ENCODE measurements at regions not wholly inside any gene's neighbourhood (a gene's known extent, or its start where the extent isn't known, plus 50 kb on each side); places are given as distances from the start of the nearest gene placed in this dataset.
A peak's percentile ranks its signal among the peaks of the same experiment; 100 is the strongest.
"Not testable (repeated sequence)": the region's sequence is repeated elsewhere in the genome, so short reads cannot be mapped to it uniquely, and the experiment has no call there.

DNA sequence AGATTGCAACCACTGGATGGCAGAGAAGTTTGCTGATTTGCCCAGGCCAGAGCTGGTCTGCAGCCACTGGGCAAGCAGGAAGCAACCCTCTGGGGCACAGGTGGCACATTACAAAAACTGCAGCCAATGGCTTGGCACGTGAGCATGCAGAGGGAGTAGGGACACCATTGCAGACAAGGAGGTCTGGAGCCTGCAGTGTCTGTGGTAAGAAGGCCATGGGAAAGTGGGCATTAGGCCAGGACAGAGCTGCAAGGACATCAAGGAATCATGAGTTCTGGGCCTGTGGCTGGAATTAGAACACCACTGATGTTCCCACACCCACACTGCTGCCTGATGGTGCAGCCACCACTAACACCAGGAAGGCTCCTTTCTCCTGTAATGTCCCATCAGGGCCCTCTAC, 113.0 kb downstream of the TSEN15 start:
- peaks cover 0 to 83% (median 50%) of the 10 kb centered on the region in 10 experiments; a peak in 15 of 20 replicates for H3K4me1 ChIP-seq
- no peaks in the 10 kb centered on the region; a peak in 1 of 22 replicates for H3K36me3 ChIP-seq
- H3K9ac ChIP-seq = peak overlapping the region in 2 of 11 experiments; percentile 46 to 57; a peak in 1 of 22 replicates
- no peaks in the 10 kb centered on the region for H3K27me3 ChIP-seq
- H3K27ac ChIP-seq = peak overlapping the region in 5 of 11 experiments; percentile 23 to 94 (median 93); a peak in 6 of 22 replicates
- no peaks in the 10 kb centered on the region for H4K20me1 ChIP-seq
- no peak for TF ChIP-seq Cebpa-rat (IDR thresholded peaks at IDR 0.05)
- peak overlapping the region in 6 of 11 experiments; percentile 28 to 89 (median 70); a peak in 10 of 22 replicates for H3K4me2 ChIP-seq
- peaks cover 0 to 26% (median 1%) of the 10 kb centered on the region in 11 experiments; a peak in 12 of 22 replicates for H3K9me3 ChIP-seq (replicated peaks in 1 of 11)
- H3K4me3 ChIP-seq = no peak overlapping the region

GRCh38 chr1:184166485-184166884, 115.0 kb downstream of the TSEN15 start:
- Histone ChIP-seq H3K27ac (peak overlapping the region in 3 of 11 experiments; percentile 13 to 94 (median 25); a peak in 4 of 22 replicates), H3K9me3 (replicated peaks in 1 of 11) (peaks cover 0 to 13% (median 4%) of the 10 kb centered on the region in 11 experiments; a peak in 8 of 22 replicates), H3K4me2 (peak overlapping the region in 5 of 11 experiments; percentile 9 to 89 (median 89); a peak in 6 of 22 replicates), H3K4me3 (no peak overlapping the region), H3K36me3 (no peaks in the 10 kb centered on the region), H3K9ac (no peak overlapping the region), H3K27me3 (no peaks in the 10 kb centered on the region), H3K4me1 (peaks cover 0 to 64% (median 34%) of the 10 kb centered on the region in 10 experiments; a peak in 15 of 20 replicates), H4K20me1 (no peaks in the 10 kb centered on the region)
- no peak for TF ChIP-seq Cebpa-rat (IDR thresholded peaks at IDR 0.05)

- peaks cover 0 to 11% (median 4%) of the 10 kb centered on the region in 11 experiments; a peak in 8 of 22 replicates for H3K9me3 ChIP-seq (replicated peaks in 1 of 11)
- no peaks in the 10 kb centered on the region for H3K36me3 ChIP-seq
- H3K4me2 ChIP-seq = peak overlapping the region in 1 of 11 experiments; percentile 89; a peak in 2 of 22 replicates
- H3K27ac ChIP-seq = no peak overlapping the region
- no peak overlapping the region for H3K9ac ChIP-seq
- no peaks in the 10 kb centered on the region for H3K27me3 ChIP-seq
- H3K4me1 ChIP-seq = peaks cover 0 to 55% (median 32%) of the 10 kb centered on the region in 10 experiments; a peak in 15 of 20 replicates
- TF ChIP-seq Cebpa-rat (IDR thresholded peaks at IDR 0.05) = no peak
- no peak overlapping the region for H3K4me3 ChIP-seq
- H4K20me1 ChIP-seq = no peaks in the 10 kb centered on the region
Measured at GRCh38 chr1:184167352-184167751, 115.8 kb downstream of the TSEN15 start.

GRCh38 chr1:184170719-184171118, 119.2 kb downstream of the TSEN15 start:
- H3K27ac ChIP-seq = no peak overlapping the region
- no peaks in the 10 kb centered on the region for H4K20me1 ChIP-seq
- TF ChIP-seq Cebpa-rat (IDR thresholded peaks at IDR 0.05) = no peak
- peaks cover 0 to 11% (median 0%) of the 10 kb centered on the region in 11 experiments; a peak in 2 of 22 replicates for H3K9me3 ChIP-seq (replicated peaks in 1 of 11)
- H3K4me1 ChIP-seq = peaks cover 0 to 27% (median 3%) of the 10 kb centered on the region in 10 experiments; a peak in 10 of 20 replicates
- H3K4me2 ChIP-seq = no peak overlapping the region
- no peak overlapping the region for H3K4me3 ChIP-seq
- H3K9ac ChIP-seq = no peak overlapping the region
- no peaks in the 10 kb centered on the region for H3K36me3 ChIP-seq
- no peaks in the 10 kb centered on the region for H3K27me3 ChIP-seq

GRCh38 chr1:184176058-184176457, 124.5 kb downstream of the TSEN15 start:
- H4K20me1 ChIP-seq = no peaks in the 10 kb centered on the region
- H3K27me3 ChIP-seq = no peaks in the 10 kb centered on the region
- no peaks in the 10 kb centered on the region for H3K36me3 ChIP-seq

GRCh38 chr1:184181044-184181443, 129.5 kb downstream of the TSEN15 start:
- Histone ChIP-seq H3K4me1 (0 out of 20 replicates have a peak, but pooled peaks cover 0 to 4% (median 0%) of the 10 kb centered on the region in 10 experiments), H3K4me2 (no peak overlapping the region), H3K4me3 (no peak overlapping the region), H3K36me3 (no peaks in the 10 kb centered on the region), H3K9ac (no peak overlapping the region), H4K20me1 (no peaks in the 10 kb centered on the region), H3K27ac (no peak overlapping the region), H3K9me3 (replicated peaks in 1 of 11) (0 out of 22 replicates have a peak, but pooled peaks cover 0 to 4% (median 0%) of the 10 kb centered on the region in 11 experiments), H3K27me3 (no peaks in the 10 kb centered on the region)
- TF ChIP-seq Cebpa-rat (IDR thresholded peaks at IDR 0.05) = no peak

More at GRCh38 chr1:184176058-184176457, 124.5 kb downstream of the TSEN15 start:
- no peak for TF ChIP-seq Cebpa-rat (IDR thresholded peaks at IDR 0.05)
- no peak overlapping the region for H3K4me2 ChIP-seq
- H3K27ac ChIP-seq = no peak overlapping the region
- no peaks in the 10 kb centered on the region for H3K9me3 ChIP-seq (replicated peaks in 1 of 11)
- H3K4me1 ChIP-seq = peaks cover 0 to 10% (median 0%) of the 10 kb centered on the region in 10 experiments; a peak in 2 of 20 replicates
- H3K4me3 ChIP-seq = no peak overlapping the region
- no peak overlapping the region for H3K9ac ChIP-seq

DNA sequence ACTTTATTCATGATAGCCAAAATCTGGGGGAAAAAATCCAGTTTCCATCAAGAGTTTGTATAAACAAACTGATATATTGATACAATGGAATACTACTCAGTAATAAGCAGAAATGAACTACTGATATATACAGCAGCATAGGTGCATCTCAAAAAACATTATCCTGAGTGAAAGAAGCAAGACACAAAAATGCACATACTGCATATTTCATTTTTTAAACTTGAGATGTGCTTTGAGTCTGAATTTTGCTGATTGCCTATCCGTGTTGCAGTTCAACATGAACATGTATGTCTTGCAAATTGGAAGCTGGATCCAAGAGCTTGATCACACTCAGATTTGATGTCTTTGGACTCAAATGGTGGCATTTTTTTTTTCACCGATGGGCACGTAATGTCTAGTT, 132.4 kb downstream of the TSEN15 start:
- H3K4me2 ChIP-seq = no peak overlapping the region
- H3K9me3 ChIP-seq (replicated peaks in 1 of 11) = peaks cover 0 to 12% (median 0%) of the 10 kb centered on the region in 11 experiments; a peak in 2 of 22 replicates
- H3K27me3 ChIP-seq = no peaks in the 10 kb centered on the region
- H3K36me3 ChIP-seq = no peaks in the 10 kb centered on the region
- TF ChIP-seq Cebpa-rat (IDR thresholded peaks at IDR 0.05) = no peak
- H4K20me1 ChIP-seq = no peaks in the 10 kb centered on the region
- no peak overlapping the region for H3K9ac ChIP-seq
- H3K27ac ChIP-seq = no peak overlapping the region
- 0 out of 20 replicates have a peak, but pooled peaks cover 0 to 4% (median 0%) of the 10 kb centered on the region in 10 experiments for H3K4me1 ChIP-seq
- H3K4me3 ChIP-seq = no peak overlapping the region

- H4K20me1 ChIP-seq, H3K4me1 ChIP-seq, H3K27me3 ChIP-seq, H3K4me2 ChIP-seq, H3K9ac ChIP-seq, H3K27ac ChIP-seq, H3K4me3 ChIP-seq, H3K36me3 ChIP-seq: not testable (repeated sequence)
- H3K9me3 ChIP-seq (replicated peaks in 1 of 11) = peaks cover 0 to 12% (median 0%) of the 10 kb centered on the region in 11 experiments; a peak in 2 of 22 replicates
Measured at GRCh38 chr1:184184614-184185013, 133.1 kb downstream of the TSEN15 start.

DNA sequence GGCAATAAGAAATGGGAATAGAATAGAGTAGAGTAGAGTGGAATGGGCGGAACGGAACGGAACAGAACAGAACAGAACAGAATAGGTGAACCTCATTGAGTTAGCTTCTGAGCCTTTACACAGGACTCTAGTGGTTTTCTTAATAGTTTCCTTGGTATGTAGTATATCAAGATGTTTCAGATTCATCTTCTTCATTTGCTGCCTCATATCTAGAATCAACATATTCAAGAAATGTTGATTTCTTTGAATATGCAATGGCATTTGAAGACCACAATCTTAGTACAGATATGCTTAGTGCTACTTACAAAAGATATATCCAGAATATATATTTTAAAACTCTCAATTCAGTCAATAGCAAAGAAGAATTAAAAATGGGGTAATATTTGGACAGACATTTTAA, 133.8 kb downstream of the TSEN15 start:
- TF ChIP-seq Cebpa-rat (IDR thresholded peaks at IDR 0.05) = no peak
- no peak overlapping the region for H3K4me3 ChIP-seq
- no peaks in the 10 kb centered on the region for H3K36me3 ChIP-seq
- no peak overlapping the region for H3K4me2 ChIP-seq
- no peaks in the 10 kb centered on the region for H4K20me1 ChIP-seq
- H3K27ac ChIP-seq = no peak overlapping the region
- 0 out of 20 replicates have a peak, but pooled peaks cover 0 to 4% (median 0%) of the 10 kb centered on the region in 10 experiments for H3K4me1 ChIP-seq
- peaks cover 0 to 12% (median 0%) of the 10 kb centered on the region in 11 experiments; a peak in 2 of 22 replicates for H3K9me3 ChIP-seq (replicated peaks in 1 of 11)
- no peak overlapping the region for H3K9ac ChIP-seq
- H3K27me3 ChIP-seq = no peaks in the 10 kb centered on the region

GRCh38 chr1:184186167-184186566, 134.6 kb downstream of the TSEN15 start:
- Histone ChIP-seq H3K27me3 (no peaks in the 10 kb centered on the region), H3K4me1 (no peaks in the 10 kb centered on the region), H3K4me3 (no peak overlapping the region), H3K27ac (no peak overlapping the region), H3K4me2 (no peak overlapping the region), H3K9ac (no peak overlapping the region), H3K9me3 (replicated peaks in 1 of 11) (peaks cover 0 to 12% (median 0%) of the 10 kb centered on the region in 11 experiments; a peak in 2 of 22 replicates), H3K36me3 (no peaks in the 10 kb centered on the region), H4K20me1 (no peaks in the 10 kb centered on the region)
- TF ChIP-seq Cebpa-rat (IDR thresholded peaks at IDR 0.05) = no peak

Measured in BLaER1 treated with 17β-estradiol and CSF1 and Interleukin-3, amounts not matched to agents 10 nM and 100 nM (cell line).